PC-9 (cell line): ENCODE measurements at regions not wholly inside any gene's neighbourhood (a gene's known extent, or its start where the extent isn't known, plus 50 kb on each side); places are given as distances from the start of the nearest gene placed in this dataset.

Experiments
- BruUV-seq: library from RNA; stranded (reverse); fragments of 400-500 nt; replicated peaks from 2 replicates; lab custom pipeline; 2021; lab: Mats Ljungman, UMichigan
- CTCF ChIA-PET: fragments of 300-600 bp; sonication (Branson Sonifier 250); formaldehyde crosslinking; loops from one replicate; lab custom pipeline; 2022; ENCODE audit warnings: antibody characterized with exemption; lab: Charles Lee
- POLR2A ChIA-PET: fragments of 300-600 bp; sonication (Branson Sonifier 250); formaldehyde crosslinking; loops from one replicate; lab custom pipeline; 2022; ENCODE audit warnings: antibody characterized with exemption; ENCODE audit not compliant: unreplicated experiment; lab: Charles Lee
- DNase-seq, 2 experiments: peaks; one replicate each; pipeline versions ENCODE4 v3.0.0 to v3.0.0-alpha.2; 2015 to 2022; ENCODE audit warnings: mixed read lengths in 1 of 2
- H2AFZ ChIP-seq: fragments of 200-600 bp; sonication (generic); 2 replicates; pipeline ENCODE4 v1.8.1; 2017; ENCODE audit warnings: antibody characterized with exemption
- H3F3A ChIP-seq: fragments of 200-600 bp; sonication (generic); 2 replicates; pipeline ENCODE4 v1.8.1; 2017; ENCODE audit warnings: antibody characterized with exemption, mild to moderate bottlenecking, low read depth; ENCODE audit not compliant: insufficient read depth
- H3K27ac ChIP-seq: fragments of 200-600 bp; sonication (generic); 2 replicates; pipeline ENCODE4 v1.6.1; 2016; ENCODE audit warnings: mixed run types
- H3K27me3 ChIP-seq: fragments of 200-600 bp; sonication (generic); 2 replicates; pipeline ENCODE4 v1.6.1; 2016; ENCODE audit warnings: low read depth, mixed run types; ENCODE audit not compliant: insufficient read depth
- H3K36me3 ChIP-seq: fragments of 200-600 bp; sonication (generic); 2 replicates; pipeline ENCODE4 v1.6.1; 2016; ENCODE audit warnings: low read depth, mixed run types
- H3K4me1 ChIP-seq: fragments of 200-600 bp; sonication (generic); replicated peaks from 2 replicates; pipeline ENCODE4 v1.6.1; 2016; ENCODE audit warnings: mixed run types; ENCODE audit not compliant: insufficient read depth
- H3K4me2 ChIP-seq: fragments of 200-600 bp; sonication (generic); 2 replicates; pipeline ENCODE4 v1.6.1; 2017; ENCODE audit warnings: mixed run types
- H3K4me3 ChIP-seq: fragments of 200-600 bp; sonication (generic); 2 replicates; pipeline ENCODE4 v1.6.1; 2016; ENCODE audit warnings: mixed run types
- H3K79me2 ChIP-seq: fragments of 200-600 bp; sonication (generic); 2 replicates; pipeline ENCODE4 v1.6.1; 2017; ENCODE audit warnings: low read depth, mixed run types
- H3K9me2 ChIP-seq: fragments of 200-600 bp; sonication (generic); 2 replicates; pipeline ENCODE4 v1.8.1; 2017; ENCODE audit warnings: mild to moderate bottlenecking; ENCODE audit not compliant: insufficient read depth
- H3K9me3 ChIP-seq: fragments of 200-600 bp; sonication (generic); 2 replicates; pipeline ENCODE4 v1.8.1; 2016; ENCODE audit warnings: low read depth; ENCODE audit not compliant: insufficient read depth
- H4K20me1 ChIP-seq: fragments of 200-600 bp; sonication (generic); 2 replicates; pipeline ENCODE4 v1.8.1; 2017; ENCODE audit not compliant: insufficient read depth
- CTCF ChIP-seq: fragments of 200-600 bp; sonication (generic); conservative IDR thresholded peaks from 2 replicates; pipeline ENCODE4 v1.6.1; 2017; ENCODE audit warnings: mixed run types, antibody characterized with exemption, mild to moderate bottlenecking, moderate library complexity
- EZH2 ChIP-seq: fragments of 200-600 bp; sonication (generic); IDR thresholded peaks from 2 replicates; pipeline ENCODE4 v1.8.0; 2017; ENCODE audit warnings: antibody characterized with exemption, low read depth
- intact Hi-C: fragments of 100-400 bp; cut with micrococcal nuclease; formaldehyde crosslinking; loops from one replicate; pipeline ENCODE4 v1.10.0; 2022; ENCODE audit not compliant: unreplicated experiment

- Histone ChIP-seq H3F3A (no peaks in the 10 kb centered on the region), H3K4me1 (no peaks in the 10 kb centered on the region), H3K79me2 (no peaks in the 10 kb centered on the region), H3K27ac (no peak overlapping the region), H2AFZ (no peak overlapping the region), H3K9me3 (no peaks in the 10 kb centered on the region), H3K4me3 (no peak overlapping the region), H3K36me3 (no peaks in the 10 kb centered on the region), H3K4me2 (no peak overlapping the region), H4K20me1 (no peaks in the 10 kb centered on the region), H3K9me2 (no peaks in the 10 kb centered on the region), H3K27me3 (no peaks in the 10 kb centered on the region)
- CTCF ChIA-PET: no interaction called here
- intact Hi-C loops: no loop called here
- no TSS peak for BruUV-seq
- POLR2A ChIA-PET: no interaction called here
- TF ChIP-seq EZH2 (no peak), CTCF (no peak)
- DNase-seq: no peak
These were observed 400.4 kb upstream of the TGFBR2 start for GRCh38 chr3:30206051-30206450.

- no peaks in the 10 kb centered on the region for H4K20me1 ChIP-seq
- no peak overlapping the region for H3K4me2 ChIP-seq
- H3F3A ChIP-seq: no peaks in the 10 kb centered on the region
- no peak overlapping the region for H3K4me3 ChIP-seq
- DNase-seq: no peak
- H3K27ac ChIP-seq: no peak overlapping the region
- H3K27me3 ChIP-seq: no peaks in the 10 kb centered on the region
- H3K4me1 ChIP-seq: no peaks in the 10 kb centered on the region
- no peaks in the 10 kb centered on the region for H3K79me2 ChIP-seq
- CTCF ChIA-PET: no interaction called here
- H3K36me3 ChIP-seq: no peaks in the 10 kb centered on the region
- intact Hi-C loops: no loop called here
- POLR2A ChIA-PET: interaction anchor here (0.7 kb wide), 1 partner anchor 26 kb away, joined by 4 read pairs; no protein-coding TSS in a partner anchor
- no TSS peak for BruUV-seq
- no peaks in the 10 kb centered on the region for H3K9me3 ChIP-seq
- TF ChIP-seq CTCF: no peak
- no peak for TF ChIP-seq EZH2
- H3K9me2 ChIP-seq: no peaks in the 10 kb centered on the region
- no peak overlapping the region for H2AFZ ChIP-seq
These were observed 384.8 kb upstream of the TGFBR2 start for GRCh38 chr3:30221619-30222018.

- Histone ChIP-seq H3K27me3 (no peaks in the 10 kb centered on the region), H3F3A (peaks cover under 1% of the 10 kb centered on the region; the same call in 1 of the 2 replicates), H3K79me2 (no peaks in the 10 kb centered on the region), H3K9me2 (no peaks in the 10 kb centered on the region), H3K4me1 (peaks cover 5% of the 10 kb centered on the region), H3K9me3 (no peaks in the 10 kb centered on the region), H3K4me2 (no peak overlapping the region), H3K27ac (no peak overlapping the region), H2AFZ (no peak overlapping the region), H3K36me3 (no peaks in the 10 kb centered on the region), H4K20me1 (no peaks in the 10 kb centered on the region), H3K4me3 (no peak overlapping the region)
- no peak for TF ChIP-seq CTCF
- no peak for TF ChIP-seq EZH2
- ChIA-PET POLR2A (no interaction called here), CTCF (no interaction called here)
- BruUV-seq: no TSS peak
- intact Hi-C loops: no loop called here
- DNase-seq: no peak
These were observed 384.0 kb upstream of the TGFBR2 start for GRCh38 chr3:30222441-30222840.
